ENCODE measurements at regions not wholly inside any gene's neighbourhood (a gene's known extent, or its start where the extent isn't known, plus 50 kb on each side); places are given as distances from the start of the nearest gene placed in this dataset.
"Not testable (repeated sequence)": the region's sequence is repeated elsewhere in the genome, so short reads cannot be mapped to it uniquely, and the experiment has no call there.

DNA sequence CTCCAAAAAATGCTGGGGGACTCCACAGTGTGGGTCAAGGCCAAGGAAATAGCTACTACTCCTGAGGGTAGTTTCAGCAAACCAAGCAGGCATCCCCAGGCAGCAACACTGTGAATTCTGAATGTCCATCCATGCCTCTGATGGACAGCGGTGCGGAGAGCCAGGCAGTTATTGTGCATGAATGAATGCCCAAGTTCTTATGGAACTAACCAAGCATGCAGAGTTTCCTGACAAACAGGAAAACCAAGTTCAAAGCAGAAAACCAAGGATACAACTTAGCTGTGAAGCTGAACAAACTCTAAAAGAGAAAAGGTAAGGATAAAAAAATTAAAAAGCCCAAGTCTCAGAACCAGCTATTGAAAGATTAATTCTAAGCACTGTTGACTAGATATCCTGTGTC is 642.6 kb upstream of the HS3ST1 start:
- no peak for DNase-seq (ENCODE audit: low spot score)

- DNase-seq (ENCODE audit: low spot score) = no peak
These were observed 625.3 kb upstream of the HS3ST1 start for GRCh38 chr4:12053966-12054365.

GRCh38 chr4:12053556-12053955 is 624.9 kb upstream of the HS3ST1 start:
- DNase-seq (ENCODE audit: low spot score) = no peak

- DNase-seq (ENCODE audit: low spot score) = no peak
These were observed 621.7 kb upstream of the HS3ST1 start for GRCh38 chr4:12050357-12050756.

DNA sequence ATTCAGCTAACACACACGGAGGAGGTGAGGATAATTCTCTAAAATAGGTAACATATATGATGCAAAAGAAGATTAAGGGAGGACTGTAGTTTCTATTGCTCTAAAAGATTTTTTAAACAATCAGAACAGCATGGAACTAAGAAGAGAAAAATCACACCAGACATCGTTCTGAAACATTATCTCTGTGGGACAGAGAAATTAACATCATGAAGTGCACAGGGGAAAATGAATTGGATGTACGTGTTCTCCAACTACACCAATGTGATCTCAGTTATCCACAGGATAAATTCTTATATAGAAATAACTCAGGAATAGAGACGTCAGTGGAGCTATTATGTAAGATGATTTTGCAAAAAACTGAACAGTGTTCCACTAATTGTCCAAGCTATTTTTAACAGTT is 614.1 kb upstream of the HS3ST1 start:
- no peak for DNase-seq (ENCODE audit: low spot score)

- no peak for DNase-seq (ENCODE audit: low spot score)
These were observed 613.1 kb upstream of the HS3ST1 start for GRCh38 chr4:12041828-12042227.

- DNase-seq (ENCODE audit: low spot score) = no peak
These were observed 607.8 kb upstream of the HS3ST1 start for GRCh38 chr4:12036450-12036849.

GRCh38 chr4:12028258-12028657 is 599.6 kb upstream of the HS3ST1 start:
- DNase-seq (ENCODE audit: low spot score) = no peak

GRCh38 chr4:12022409-12022808 is 593.7 kb upstream of the HS3ST1 start:
- DNase-seq (ENCODE audit: low spot score) = no peak

DNA sequence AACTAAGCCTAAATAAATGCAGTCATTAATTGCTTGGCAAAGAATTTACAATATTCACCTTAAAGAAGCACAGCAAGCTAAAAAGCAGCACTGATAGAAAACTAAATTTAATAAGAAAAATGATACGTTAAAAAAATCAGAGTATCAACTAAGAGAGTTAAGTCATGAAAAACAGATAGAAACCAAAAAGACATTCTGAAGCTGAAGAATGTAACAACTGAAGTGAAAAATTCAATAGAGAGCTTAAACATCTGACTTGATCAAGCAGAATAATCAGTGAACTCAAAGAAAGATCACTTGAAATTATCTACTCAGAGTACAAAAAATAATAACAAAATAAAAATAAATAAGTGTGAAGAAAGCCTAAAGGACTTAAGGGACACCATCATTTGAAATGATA is 588.0 kb upstream of the HS3ST1 start:
- DNase-seq (ENCODE audit: low spot score) = no peak

DNA sequence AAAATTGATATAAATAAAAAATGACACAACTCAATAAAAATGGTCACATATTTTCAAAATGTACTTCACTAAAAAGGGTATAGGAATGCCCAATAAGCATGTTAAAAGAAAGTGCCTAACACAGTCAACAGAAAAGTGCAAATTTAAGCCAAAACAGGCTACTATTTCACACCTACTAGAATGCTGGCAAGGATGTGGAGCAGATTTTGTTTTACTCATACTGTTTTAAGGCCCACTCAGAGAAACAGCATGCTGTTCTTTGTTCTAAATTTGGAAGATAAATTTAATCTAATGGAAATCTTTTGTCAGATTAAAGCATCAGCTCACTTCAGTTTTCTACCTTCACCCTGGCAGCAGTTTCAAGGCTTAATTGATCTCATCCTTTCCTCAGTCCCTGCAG is 576.8 kb upstream of the HS3ST1 start:
- DNase-seq (ENCODE audit: low spot score) = no peak

DNA sequence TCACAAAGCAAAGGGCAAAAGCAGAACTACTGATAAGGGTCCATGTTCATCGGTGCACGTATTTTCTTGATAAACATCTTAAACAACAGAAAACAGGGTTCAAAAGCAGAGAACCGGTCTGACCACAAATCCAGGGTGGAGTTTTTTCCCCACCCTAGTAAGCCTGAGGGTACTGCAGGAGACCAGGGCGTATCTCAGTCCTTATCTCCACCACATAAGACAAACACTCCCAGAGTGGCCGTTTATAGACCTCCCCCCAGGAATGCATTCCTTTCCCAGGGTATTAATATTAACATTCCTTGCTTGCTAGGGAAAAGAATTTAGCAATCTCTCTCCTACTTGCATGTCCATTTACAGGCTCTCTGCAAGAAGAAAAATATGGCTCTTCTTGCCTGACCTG is 567.9 kb upstream of the HS3ST1 start:
- DNase-seq (ENCODE audit: low spot score) = not testable (repeated sequence)

DNA sequence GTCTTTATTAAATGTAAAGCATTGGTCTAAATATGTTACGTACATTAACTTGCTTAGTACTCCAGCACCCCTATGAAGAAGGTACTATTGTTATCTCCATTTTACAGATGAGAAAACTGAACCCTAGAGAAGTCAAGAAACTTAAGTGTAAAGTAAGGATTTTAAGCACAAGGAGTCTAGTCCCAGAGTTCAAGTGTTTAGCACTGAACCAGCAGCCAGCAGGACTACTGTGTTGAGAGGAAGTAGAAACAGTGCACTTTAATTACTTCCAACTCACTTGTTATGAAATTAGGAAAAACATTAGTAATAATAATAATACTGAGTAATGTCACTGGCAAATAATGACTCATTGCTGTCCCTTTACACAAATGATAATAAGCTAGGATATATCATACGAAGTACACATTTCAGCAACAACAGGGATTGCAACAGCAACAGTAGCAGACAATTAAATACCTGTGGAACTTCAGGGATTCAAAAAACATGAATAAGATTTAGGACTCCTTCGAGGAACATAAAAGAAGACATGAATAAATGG is 548.1 kb upstream of the HS3ST1 start:
- no peak for DNase-seq (ENCODE audit: low spot score)

GRCh38 chr4:11973270-11973669 is 544.6 kb upstream of the HS3ST1 start:
- DNase-seq (ENCODE audit: low spot score) = no peak

DNA sequence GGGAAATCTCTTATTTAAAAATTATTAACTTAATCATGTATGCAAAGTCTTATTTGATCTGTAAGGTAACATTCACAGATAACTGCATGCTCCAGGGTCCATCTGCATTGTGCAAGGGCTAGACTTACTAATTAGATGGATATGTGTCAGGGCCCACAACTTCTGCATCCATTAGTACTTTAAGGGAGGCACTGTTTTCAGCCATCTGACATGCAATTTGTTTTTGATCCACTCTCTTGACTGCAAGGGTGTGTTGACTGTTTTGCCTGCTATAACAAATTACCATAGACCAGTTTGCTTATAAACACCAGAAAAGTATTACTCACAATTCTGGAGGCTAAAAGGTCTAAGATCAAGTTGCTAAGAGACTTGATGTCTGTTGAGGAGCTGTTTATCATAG is 542.1 kb upstream of the HS3ST1 start:
- DNase-seq (ENCODE audit: low spot score) = no peak

DNA sequence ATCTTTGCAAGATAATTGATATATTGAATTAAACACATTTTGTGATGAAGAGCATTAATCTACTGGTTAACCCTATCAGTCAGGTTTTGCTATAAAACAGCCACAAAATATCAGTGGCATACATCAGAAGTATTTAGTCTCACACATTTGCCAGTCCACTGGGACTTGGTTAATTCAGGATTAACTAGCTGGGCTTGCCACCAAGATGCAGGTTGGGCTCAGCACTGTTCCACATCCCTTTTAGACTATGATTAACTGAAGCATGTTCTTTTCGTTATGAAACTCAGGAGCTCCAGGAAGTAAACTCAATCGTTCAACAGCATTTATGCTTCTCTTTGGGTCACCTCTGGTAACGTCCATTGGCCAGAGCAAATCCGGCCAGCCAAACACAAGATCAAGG is 538.1 kb upstream of the HS3ST1 start:
- no peak for DNase-seq (ENCODE audit: low spot score)

GRCh38 chr4:11954093-11954492 is 525.4 kb upstream of the HS3ST1 start:
- peak; percentile 0 for DNase-seq (ENCODE audit: low spot score)

- DNase-seq (ENCODE audit: low spot score) = no peak
These were observed 520.7 kb upstream of the HS3ST1 start for GRCh38 chr4:11949355-11949754.

DNA sequence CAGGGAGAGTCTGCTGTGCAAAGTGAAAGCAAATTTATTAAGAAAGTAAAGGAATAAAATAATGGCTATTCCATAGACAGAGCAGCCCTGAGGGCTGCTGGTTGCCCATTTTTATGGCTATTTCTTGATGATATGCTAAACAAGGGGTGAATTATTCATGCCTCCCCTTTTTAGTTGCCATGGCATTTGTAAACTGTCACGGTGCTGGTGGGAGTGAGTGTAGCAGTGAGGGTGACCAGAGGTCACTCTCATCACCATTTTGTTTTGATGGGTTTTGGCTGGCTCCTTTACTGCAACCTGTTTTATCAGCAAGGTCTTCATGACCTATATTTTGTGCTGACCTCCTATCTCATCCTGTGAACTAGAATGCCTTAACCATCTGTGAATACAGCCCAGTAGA is 518.9 kb upstream of the HS3ST1 start:
- DNase-seq (ENCODE audit: low spot score) = not testable (repeated sequence)

GRCh38 chr4:11937941-11938340 is 509.2 kb upstream of the HS3ST1 start:
- no peak for DNase-seq (ENCODE audit: low spot score)

- no peak for DNase-seq (ENCODE audit: low spot score)
These were observed 502.6 kb upstream of the HS3ST1 start for GRCh38 chr4:11931266-11931820.

- no peak for DNase-seq (ENCODE audit: low spot score)
These were observed 500.4 kb upstream of the HS3ST1 start for GRCh38 chr4:11929080-11929479.

- DNase-seq (ENCODE audit: low spot score) = no peak
These were observed 490.6 kb upstream of the HS3ST1 start for GRCh38 chr4:11919316-11919715.

DNA sequence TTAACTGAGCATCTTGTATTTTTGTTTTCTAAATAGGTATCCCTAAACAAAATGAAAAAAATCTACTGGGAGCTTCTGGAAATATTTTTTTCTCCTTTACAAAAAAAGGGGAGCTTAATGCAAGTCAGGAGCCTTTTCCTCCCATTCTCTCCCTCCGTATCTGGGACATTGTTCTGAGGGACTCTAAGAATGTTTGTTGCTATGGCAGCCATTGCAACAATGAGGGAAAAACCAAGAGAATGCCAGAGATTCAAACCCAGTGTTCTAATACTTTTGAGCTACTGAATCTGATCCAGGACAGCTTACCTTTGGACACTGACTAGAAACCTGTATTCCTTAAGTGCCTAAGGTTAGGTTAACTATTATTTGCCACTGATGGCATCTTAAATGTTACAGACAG is 485.7 kb upstream of the HS3ST1 start:
- DNase-seq (ENCODE audit: low spot score) = no peak

DNA sequence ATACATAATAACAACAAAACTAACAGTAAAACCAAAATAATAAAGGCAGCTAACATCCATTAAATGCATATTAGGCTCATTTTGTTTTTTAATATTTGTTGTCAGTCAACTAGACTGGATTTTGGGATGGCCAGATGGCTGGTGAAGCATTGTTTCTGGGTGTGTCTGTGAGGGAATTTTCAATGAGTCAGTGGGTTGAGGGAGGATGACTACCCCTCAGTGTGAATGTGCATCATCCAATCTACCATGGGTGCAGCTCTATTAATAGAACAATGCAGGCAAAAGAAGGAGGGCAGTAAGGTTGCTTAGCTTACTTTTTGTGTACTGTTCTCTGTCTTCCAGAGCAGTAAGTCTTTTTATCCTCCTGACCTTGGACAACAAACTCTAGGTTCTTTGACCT is 484.2 kb upstream of the HS3ST1 start:
- no peak for DNase-seq (ENCODE audit: low spot score)
